VCaP (cell line): ENCODE measurements at regions not wholly inside any gene's neighbourhood (a gene's known extent, or its start where the extent isn't known, plus 50 kb on each side); places are given as distances from the start of the nearest gene placed in this dataset.

Source experiments
- H3K27ac ChIP-seq: fragments of 450-650 bp; 2 replicates; pipeline ENCODE4 v1.5.1; 2017
- CTCF ChIP-seq: fragments of 450-650 bp; conservative IDR thresholded peaks from 2 replicates; pipeline ENCODE4 v1.5.1; 2017; ENCODE audit warnings: mild to moderate bottlenecking, moderate library complexity

DNA sequence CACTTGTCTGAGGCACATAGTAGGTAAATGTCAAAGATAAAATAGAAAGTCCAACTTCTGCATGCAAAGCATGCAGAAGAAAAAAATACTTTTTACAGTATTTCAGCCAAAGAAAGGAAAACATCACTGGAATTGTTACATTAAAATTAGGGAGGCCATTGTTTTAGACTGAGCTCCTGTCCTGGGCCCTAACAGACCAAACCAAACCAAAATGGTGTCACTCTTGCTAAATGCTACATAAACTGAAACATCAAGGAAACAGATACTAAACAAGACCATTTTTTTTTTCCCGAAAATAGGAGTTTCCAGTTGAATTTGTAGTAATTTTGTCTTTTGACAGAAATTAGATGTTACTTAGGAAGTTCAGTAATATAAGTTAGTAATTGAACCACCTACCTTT, 508.8 kb downstream of the DSC3 start:
- no peak overlapping the region for H3K27ac ChIP-seq
- TF ChIP-seq CTCF, result no peak

GRCh38 chr18:30527917-30528316, 514.6 kb downstream of the DSC3 start:
- H3K27ac ChIP-seq, result no peak overlapping the region
- TF ChIP-seq CTCF, result no peak

- TF ChIP-seq CTCF, result no peak
- no peak overlapping the region for H3K27ac ChIP-seq
Measured at GRCh38 chr18:30527226-30527625, 515.3 kb downstream of the DSC3 start.

DNA sequence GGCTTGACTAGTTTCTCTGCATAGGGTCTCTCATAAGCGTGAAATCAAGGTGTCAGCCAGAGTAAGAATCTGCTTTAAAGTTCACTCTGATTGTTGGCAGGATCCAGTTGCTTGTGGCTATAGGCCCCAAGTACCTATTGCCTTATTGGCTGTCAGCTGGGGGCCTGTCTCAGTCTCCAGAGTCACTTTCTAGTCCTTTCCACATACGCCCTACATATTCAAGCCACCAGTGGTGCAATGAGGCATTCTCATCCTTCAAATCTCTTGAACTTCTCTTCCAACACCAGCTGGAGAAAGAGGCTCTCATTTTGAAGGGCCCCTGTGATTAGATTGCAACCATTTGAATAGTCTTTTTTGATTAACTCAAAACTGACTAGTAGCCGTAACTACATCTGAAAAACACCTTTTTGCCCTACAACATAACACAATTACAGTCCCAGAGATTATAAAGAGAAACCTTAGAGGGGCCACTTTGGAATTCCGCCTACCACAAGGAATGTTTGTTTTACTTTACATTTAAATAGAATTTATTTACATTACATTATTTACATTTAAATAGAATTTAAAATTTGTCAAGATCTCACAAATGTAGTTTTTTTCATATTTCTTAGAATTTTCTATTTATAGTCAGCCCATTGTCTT, 520.1 kb downstream of the DSC3 start:
- no peak overlapping the region for H3K27ac ChIP-seq
- TF ChIP-seq CTCF, result no peak

GRCh38 chr18:30514059-30514458, 528.5 kb downstream of the DSC3 start:
- TF ChIP-seq CTCF, result no peak

DNA sequence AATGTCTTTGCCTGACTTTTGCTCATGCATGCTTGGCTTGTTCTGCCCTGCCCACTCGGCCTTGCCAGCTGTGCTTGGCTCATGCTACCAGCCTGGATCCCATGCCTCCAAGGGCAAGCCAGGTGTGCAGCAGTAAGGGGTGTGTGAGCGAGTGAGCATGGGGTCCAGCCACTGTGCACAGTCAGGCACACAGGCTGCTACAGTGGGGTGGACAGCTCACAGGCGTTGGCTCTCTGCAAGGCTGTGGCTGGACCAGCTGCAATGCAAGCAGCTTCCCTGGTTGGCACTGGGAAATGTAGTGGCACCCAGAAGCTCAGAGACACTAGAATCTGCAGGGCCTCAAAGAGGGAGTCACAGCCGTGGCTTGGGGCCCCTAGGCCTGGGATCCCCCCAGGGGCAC, 529.7 kb downstream of the DSC3 start:
- no peak for TF ChIP-seq CTCF
- no peak overlapping the region for H3K27ac ChIP-seq

More at GRCh38 chr18:30514059-30514458, 528.5 kb downstream of the DSC3 start:
- no peak overlapping the region for H3K27ac ChIP-seq

DNA sequence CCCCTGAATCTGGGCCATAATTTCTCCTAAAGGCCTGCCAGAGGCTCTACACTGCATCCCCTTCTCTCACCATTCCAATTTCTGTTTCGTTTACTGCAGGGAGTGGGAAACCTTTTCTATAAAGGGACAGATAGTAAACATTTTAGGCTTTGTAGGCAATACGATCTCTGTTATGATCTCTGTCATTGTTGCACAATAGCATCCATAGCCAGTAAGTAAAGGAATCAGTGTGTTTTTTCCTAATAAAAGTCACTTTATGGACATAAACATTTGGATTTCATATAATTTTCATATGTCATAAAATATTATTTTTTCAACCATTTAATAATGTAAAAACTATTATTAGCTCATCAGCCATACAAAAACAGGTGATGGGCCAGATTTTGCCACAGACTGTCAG, 531.7 kb downstream of the DSC3 start:
- H3K27ac ChIP-seq, result no peak overlapping the region
- TF ChIP-seq CTCF, result no peak
